ENCODE measurements at regions not wholly inside any gene's neighbourhood (a gene's known extent, or its start where the extent isn't known, plus 50 kb on each side); places are given as distances from the start of the nearest gene placed in this dataset.
A peak's percentile ranks its signal among the peaks of the same experiment; 100 is the strongest.
"Not testable (repeated sequence)": the region's sequence is repeated elsewhere in the genome, so short reads cannot be mapped to it uniquely, and the experiment has no call there.

DNA sequence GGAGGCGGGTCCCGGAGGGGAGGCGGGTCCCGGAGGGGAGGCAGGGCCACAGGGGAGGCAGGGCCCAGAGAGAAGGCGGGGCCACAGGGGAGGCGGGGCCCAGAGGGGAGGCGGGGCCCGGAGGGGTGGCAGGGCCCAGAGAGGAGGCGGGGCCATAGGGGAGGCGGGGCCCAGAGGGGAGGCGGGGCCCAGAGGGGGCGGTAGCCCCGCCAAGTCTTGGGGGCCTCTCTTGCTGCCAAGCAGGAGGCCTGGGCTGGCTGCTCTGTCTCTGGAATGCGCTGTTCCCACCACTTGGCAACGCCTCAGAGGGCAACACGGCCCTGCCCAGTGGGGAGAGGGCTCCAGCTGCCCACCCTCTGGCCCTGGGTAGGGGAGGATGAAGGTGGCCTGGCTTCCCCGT is 80.5 kb downstream of the YTHDF1 start:
- Histone ChIP-seq H3K4me3 (ENCODE audit: severe bottlenecking) (no peak overlapping the region), H3K27ac (ENCODE audit: poor library complexity, severe bottlenecking) (no peak overlapping the region), H3K36me3 (ENCODE audit: low read depth) (no peaks in the 10 kb centered on the region), H3K9me3 (ENCODE audit: severe bottlenecking) (no peaks in the 10 kb centered on the region), H3K4me1 (ENCODE audit: insufficient read depth, poor library complexity, severe bottlenecking) (no peaks in the 10 kb centered on the region), H3K27me3 (ENCODE audit: insufficient read depth, poor library complexity, severe bottlenecking) (peaks cover 45% of the 10 kb centered on the region)
- peak; percentile 73 for DNase-seq (ENCODE audit: low spot score)
- TF ChIP-seq CTCF (IDR thresholded peaks at IDR 0.05; ENCODE audit: poor library complexity, severe bottlenecking) = no peak
- ATAC-seq (ENCODE audit: low read depth) = no peak

DNA sequence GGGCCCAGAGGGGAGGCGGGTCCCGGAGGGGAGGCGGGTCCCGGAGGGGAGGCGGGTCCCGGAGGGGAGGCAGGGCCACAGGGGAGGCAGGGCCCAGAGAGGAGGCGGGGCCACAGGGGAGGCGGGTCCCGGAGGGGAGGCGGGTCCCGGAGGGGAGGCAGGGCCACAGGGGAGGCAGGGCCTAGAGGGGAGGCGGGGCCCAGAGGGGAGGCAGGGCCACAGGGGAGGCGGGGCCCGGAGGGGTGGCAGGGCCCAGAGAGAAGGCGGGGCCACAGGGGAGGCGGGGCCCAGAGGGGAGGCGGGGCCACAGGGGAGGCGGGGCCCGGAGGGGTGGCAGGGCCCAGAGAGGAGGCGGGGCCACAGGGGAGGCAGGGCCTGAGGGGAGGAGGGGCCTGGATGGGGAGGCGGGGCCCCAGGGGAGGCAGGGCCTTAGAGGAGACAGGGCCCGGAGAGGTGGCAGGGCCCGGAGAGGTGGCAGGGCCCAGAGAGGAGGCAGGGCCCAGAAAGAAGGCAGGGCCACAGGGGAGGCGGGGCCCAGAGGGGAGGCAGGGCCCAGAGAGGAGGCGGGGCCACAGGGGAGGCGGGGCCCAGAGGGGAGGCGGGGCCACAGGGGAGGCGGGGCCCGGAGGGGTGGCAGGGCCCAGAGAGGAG is 81.1 kb downstream of the YTHDF1 start:
- peak; percentile 69 for DNase-seq (ENCODE audit: low spot score)

DNA sequence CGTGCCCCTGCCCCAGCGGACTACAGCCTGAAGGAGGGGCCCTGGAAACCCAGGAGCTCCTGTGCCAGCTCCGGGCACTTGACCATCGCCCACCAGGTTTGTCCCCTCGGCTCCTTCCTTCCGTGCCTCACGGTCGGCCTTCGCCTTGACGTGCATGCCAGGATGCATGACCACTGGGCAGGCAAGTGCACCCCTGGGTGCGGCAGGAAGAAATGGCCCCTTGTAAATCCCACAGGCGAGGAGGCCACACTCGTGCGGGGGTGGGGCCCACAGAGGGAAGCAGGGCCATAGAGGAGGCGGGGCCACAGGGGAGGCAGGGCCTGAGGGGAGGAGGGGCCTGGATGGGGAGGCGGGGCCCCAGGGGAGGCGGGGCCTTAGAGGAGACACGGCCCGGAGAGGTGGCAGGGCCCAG is 81.7 kb downstream of the YTHDF1 start:
- no peaks in the 10 kb centered on the region for H3K36me3 ChIP-seq (ENCODE audit: low read depth)
- no peak overlapping the region for H3K4me3 ChIP-seq (ENCODE audit: severe bottlenecking)
- ATAC-seq (ENCODE audit: low read depth) (no peak), DNase-seq (ENCODE audit: low spot score) (peak; percentile 84)
- no peak for TF ChIP-seq CTCF (IDR thresholded peaks at IDR 0.05; ENCODE audit: poor library complexity, severe bottlenecking)
- H3K4me1 ChIP-seq (ENCODE audit: insufficient read depth, poor library complexity, severe bottlenecking) = no peaks in the 10 kb centered on the region
- H3K9me3 ChIP-seq (ENCODE audit: severe bottlenecking) = no peaks in the 10 kb centered on the region
- no peak overlapping the region for H3K27ac ChIP-seq (ENCODE audit: poor library complexity, severe bottlenecking)
- H3K27me3 ChIP-seq (ENCODE audit: insufficient read depth, poor library complexity, severe bottlenecking) = peaks cover 48% of the 10 kb centered on the region

More for the DNA sequence above, 81.1 kb downstream of the YTHDF1 start:
- not testable (repeated sequence) for H3K4me1 ChIP-seq (ENCODE audit: insufficient read depth, poor library complexity, severe bottlenecking); H3K9me3 ChIP-seq (ENCODE audit: severe bottlenecking); ATAC-seq (ENCODE audit: low read depth); H3K36me3 ChIP-seq (ENCODE audit: low read depth); H3K4me3 ChIP-seq (ENCODE audit: severe bottlenecking); H3K27ac ChIP-seq (ENCODE audit: poor library complexity, severe bottlenecking)
- H3K27me3 ChIP-seq (ENCODE audit: insufficient read depth, poor library complexity, severe bottlenecking) = peaks cover 48% of the 10 kb centered on the region

DNA sequence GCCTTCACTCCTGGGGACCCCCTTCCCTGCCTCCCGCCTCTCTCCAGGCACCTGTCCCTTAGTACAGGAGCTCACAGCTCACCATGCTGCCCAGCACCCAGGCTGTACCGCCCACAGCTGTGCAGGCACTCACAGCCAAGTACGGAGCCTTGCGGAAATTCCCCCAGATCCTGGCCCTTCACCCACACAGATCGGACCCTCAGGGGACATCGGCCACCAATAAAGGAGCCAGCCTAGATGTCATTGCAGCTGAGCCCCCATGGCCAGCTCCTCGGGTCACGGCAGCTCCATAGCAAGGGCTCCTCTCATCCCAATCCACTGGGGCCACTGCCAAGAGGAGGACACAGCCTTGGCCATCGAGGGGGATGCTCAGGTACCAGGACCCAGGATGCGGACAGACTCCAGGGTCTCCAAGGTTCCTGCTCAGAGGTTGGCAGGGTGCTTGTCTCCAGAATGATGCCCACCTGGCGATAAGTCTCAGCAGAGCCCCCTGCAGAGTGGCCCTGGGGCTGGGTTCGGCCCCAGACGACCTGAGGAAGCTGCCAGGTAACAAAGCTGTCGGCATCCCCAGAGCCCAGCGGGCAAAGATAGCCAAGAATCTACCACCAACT is 82.3 kb downstream of the YTHDF1 start:
- H3K36me3 ChIP-seq (ENCODE audit: low read depth) = no peaks in the 10 kb centered on the region
- no peak for TF ChIP-seq CTCF (IDR thresholded peaks at IDR 0.05; ENCODE audit: poor library complexity, severe bottlenecking)
- no peaks in the 10 kb centered on the region for H3K9me3 ChIP-seq (ENCODE audit: severe bottlenecking)
- DNase-seq (ENCODE audit: low spot score) (peak; percentile 76), ATAC-seq (ENCODE audit: low read depth) (peak; percentile 10; the same call in 1 of the 3 replicates)
- no peak overlapping the region for H3K4me3 ChIP-seq (ENCODE audit: severe bottlenecking)
- H3K4me1 ChIP-seq (ENCODE audit: insufficient read depth, poor library complexity, severe bottlenecking) = no peaks in the 10 kb centered on the region
- H3K27me3 ChIP-seq (ENCODE audit: insufficient read depth, poor library complexity, severe bottlenecking) = peaks cover 49% of the 10 kb centered on the region
- no peak overlapping the region for H3K27ac ChIP-seq (ENCODE audit: poor library complexity, severe bottlenecking)

DNA sequence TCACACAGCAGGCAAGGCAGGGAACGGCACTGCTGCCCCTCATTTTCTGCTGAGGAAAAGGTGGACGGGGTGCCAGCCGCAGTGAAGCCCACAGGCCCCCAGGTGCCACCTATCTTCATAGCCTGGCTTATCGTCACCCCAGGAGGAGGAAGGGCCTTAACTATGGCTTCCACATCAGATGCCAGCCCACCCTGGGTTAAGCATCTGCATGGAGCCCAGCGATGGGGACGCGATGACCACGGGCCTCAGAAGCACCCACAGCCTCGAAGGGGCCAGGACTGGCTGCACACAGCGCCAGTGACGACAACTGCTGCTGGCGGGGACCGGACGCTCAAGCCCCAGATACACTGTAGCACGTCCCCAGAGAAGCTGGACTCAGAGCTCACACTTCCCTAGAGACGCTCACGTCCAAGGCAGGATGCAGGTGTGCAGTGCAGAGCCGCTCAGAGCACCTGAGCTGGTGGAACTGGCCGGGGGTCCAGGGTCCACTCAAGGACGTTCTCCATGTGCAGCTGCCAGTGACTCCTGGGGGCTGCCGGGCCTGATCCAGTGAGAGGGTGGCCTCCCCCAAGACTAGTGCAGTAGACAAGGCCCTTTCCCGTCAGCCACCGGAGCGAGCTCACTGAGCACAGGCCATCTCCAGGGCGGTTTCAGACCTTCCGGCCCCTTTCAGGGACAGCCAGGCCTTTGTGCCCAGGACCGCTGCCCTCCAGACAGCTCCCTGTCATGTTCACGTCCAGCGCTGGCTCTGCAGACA is 83.0 kb downstream of the YTHDF1 start:
- Histone ChIP-seq H3K4me1 (ENCODE audit: insufficient read depth, poor library complexity, severe bottlenecking) (no peaks in the 10 kb centered on the region), H3K36me3 (ENCODE audit: low read depth) (no peaks in the 10 kb centered on the region), H3K4me3 (ENCODE audit: severe bottlenecking) (no peak overlapping the region), H3K27me3 (ENCODE audit: insufficient read depth, poor library complexity, severe bottlenecking) (peaks cover 49% of the 10 kb centered on the region), H3K27ac (ENCODE audit: poor library complexity, severe bottlenecking) (no peak overlapping the region), H3K9me3 (ENCODE audit: severe bottlenecking) (no peaks in the 10 kb centered on the region)
- no peak for TF ChIP-seq CTCF (IDR thresholded peaks at IDR 0.05; ENCODE audit: poor library complexity, severe bottlenecking)
- ATAC-seq (ENCODE audit: low read depth) = peak; percentile 9; the same call in 1 of the 3 replicates
- peak; percentile 87 for DNase-seq (ENCODE audit: low spot score)
